HCT116 (cell line): ENCODE measurements at regions not wholly inside any gene's neighbourhood (a gene's known extent, or its start where the extent isn't known, plus 50 kb on each side); places are given as distances from the start of the nearest gene placed in this dataset.

ENCODE experiments used
- ATAC-seq: fragments of 200-7000 bp; cut with Tn5 transposase; 2 replicates; pipeline ENCODE4 v1.9.1; 2020; ENCODE audit warnings: mild to moderate bottlenecking, moderate library complexity
- BruUV-seq: library from RNA; stranded (reverse); fragments of 400-500 nt; replicated peaks from 2 replicates; lab custom pipeline; 2021; lab: Mats Ljungman, UMichigan
- CTCF ChIA-PET: fragments of 300-600 bp; sonication (Branson Sonifier 250); formaldehyde crosslinking; loops from one replicate; lab custom pipeline; 2021; ENCODE audit warnings: antibody characterized with exemption; lab: Charles Lee
- POLR2A ChIA-PET: fragments of 300-600, 350-600 bp; sonication (Branson Sonifier 250); formaldehyde crosslinking; loops from one replicate; lab custom pipeline; 2021; ENCODE audit warnings: antibody characterized with exemption; lab: Charles Lee
- RAD21 ChIA-PET, 2 experiments: fragments of 300-600 bp; sonication (Branson Sonifier 250); formaldehyde crosslinking; loops; one replicate each; lab custom pipeline; 2023; ENCODE audit warnings: low total read pairs in 2 of 2; ENCODE audit not compliant: uncharacterized antibody in 2 of 2, unreplicated experiment in 2 of 2, low non-redundant PET in 1 of 2; lab: Charles Lee
- DNase-seq: peaks from one replicate; pipeline ENCODE4 v3.0.0-alpha.2; 2010; ENCODE audit warnings: low read depth, low spot score
- H2AFZ ChIP-seq: fragments of 200-600 bp; shearing (Covaris generic), sonication (generic); 2 replicates; pipeline ENCODE4 v1.6.1; 2017; ENCODE audit warnings: low read depth, mixed run types, mixed read lengths, antibody characterized with exemption, low read length; ENCODE audit not compliant: poor library complexity, severe bottlenecking
- H3K27ac ChIP-seq: 2 replicates; pipeline ENCODE4 v1.5.1; 2012; ENCODE audit warnings: low read depth, low read length
- H3K27me3 ChIP-seq: fragments of 200-600 bp; sonication (generic); 2 replicates; pipeline ENCODE4 v1.6.1; 2016; ENCODE audit warnings: mixed run types, low read length, mixed read lengths; ENCODE audit not compliant: insufficient read depth
- H3K36me3 ChIP-seq, 2 experiments: fragments of 200-500 bp in 1 of 2; fragments of 200-600 bp in 1 of 2; sonication (Bioruptor generic) in 1 of 2; sonication (generic) in 1 of 2; 2 replicates each; pipeline versions ENCODE4 v1.5.1 to v1.6.1; 2014 to 2016; ENCODE audit warnings: low read length in 2 of 2, inconsistent platforms in 1 of 2, mixed read lengths in 1 of 2, mixed run types in 1 of 2; ENCODE audit not compliant: insufficient read depth in 2 of 2, control insufficient read depth in 1 of 2
- H3K4me1 ChIP-seq, 2 experiments: fragments of 200-600 bp in 1 of 2; sonication (generic) in 1 of 2; 2 replicates each; pipeline versions ENCODE4 v1.5.1 to v1.6.1; 2012 to 2017; ENCODE audit warnings: low read length in 2 of 2, inconsistent platforms in 1 of 2, mild to moderate bottlenecking in 1 of 2, mixed read lengths in 1 of 2, mixed run types in 1 of 2, moderate library complexity in 1 of 2; ENCODE audit not compliant: insufficient read depth in 2 of 2, control insufficient read depth in 1 of 2
- H3K4me2 ChIP-seq: fragments of 200-600 bp; sonication (generic); 2 replicates; pipeline ENCODE4 v1.6.1; 2017; ENCODE audit warnings: mixed run types, low read length, mixed read lengths
- H3K4me3 ChIP-seq, 2 experiments: fragments of 200-600 bp in 1 of 2; sonication (generic) in 1 of 2; replicated peaks in 1 of 2; 2 replicates each; pipeline ENCODE4 v1.5.1; 2011 to 2016; ENCODE audit warnings: low read length in 2 of 2, control low read depth in 1 of 2, low read depth in 1 of 2, mild to moderate bottlenecking in 1 of 2, mixed read lengths in 1 of 2, mixed run types in 1 of 2
- H3K79me2 ChIP-seq: fragments of 200-600 bp; sonication (generic); 2 replicates; pipeline ENCODE4 v1.6.1; 2017; ENCODE audit warnings: mild to moderate bottlenecking, mixed run types, low read length, moderate library complexity, mixed read lengths; ENCODE audit not compliant: insufficient read depth
- H3K9ac ChIP-seq: fragments of 200-600 bp; sonication (generic); 2 replicates; pipeline ENCODE4 v1.6.1; 2016; ENCODE audit warnings: low read length, mixed read lengths
- H3K9me2 ChIP-seq: fragments of 200-600 bp; sonication (generic), shearing (Covaris generic); 2 replicates; pipeline ENCODE4 v1.6.1; 2017; ENCODE audit warnings: mixed run types, mild to moderate bottlenecking, moderate library complexity; ENCODE audit not compliant: insufficient read depth
- H3K9me3 ChIP-seq, 2 experiments: fragments of 200-500 bp in 1 of 2; fragments of 200-600 bp in 1 of 2; sonication (Bioruptor generic) in 1 of 2; sonication (generic) in 1 of 2; 2 replicates each; pipeline ENCODE4 v1.6.1; 2014 to 2017; ENCODE audit warnings: low read length in 2 of 2, mixed read lengths in 2 of 2, inconsistent platforms in 1 of 2, low read depth in 1 of 2, mild to moderate bottlenecking in 1 of 2, mixed run types in 1 of 2, moderate library complexity in 1 of 2; ENCODE audit not compliant: control insufficient read depth in 1 of 2, insufficient read depth in 1 of 2
- H4K20me1 ChIP-seq: fragments of 200-600 bp; sonication (generic), shearing (Covaris generic); 2 replicates; pipeline ENCODE4 v1.6.1; 2017; ENCODE audit warnings: mixed run types, mild to moderate bottlenecking, moderate library complexity; ENCODE audit not compliant: insufficient read depth
- CBX3 ChIP-seq: IDR thresholded peaks from 2 replicates; pipeline ENCODE4 v1.6.1; 2012; ENCODE audit warnings: low read depth
- CEBPB ChIP-seq: IDR thresholded peaks from 2 replicates; pipeline ENCODE4 v1.6.1; 2012; ENCODE audit warnings: low read depth
- EGR1 ChIP-seq: IDR thresholded peaks from 2 replicates; pipeline ENCODE4 v1.6.1; 2012; ENCODE audit warnings: low read depth
- ELF1 ChIP-seq: IDR thresholded peaks from 2 replicates; pipeline ENCODE4 v1.6.1; 2012; ENCODE audit warnings: low read depth, borderline replicate concordance
- EZH2phosphoT487 ChIP-seq: fragments of 200-600 bp; IDR thresholded peaks from 2 replicates; pipeline ENCODE4 v1.6.1; 2018; ENCODE audit warnings: antibody characterized with exemption, borderline replicate concordance
- JUND ChIP-seq: IDR thresholded peaks from 2 replicates; pipeline ENCODE4 v1.6.1; 2012
- POLR2A ChIP-seq: IDR thresholded peaks from 2 replicates; pipeline ENCODE4 v1.7.0; 2011; ENCODE audit warnings: borderline replicate concordance; ENCODE audit not compliant: insufficient read depth, insufficient read length; ENCODE audit errors: extremely low read depth
- POLR2AphosphoS5 ChIP-seq: IDR thresholded peaks from 2 replicates; pipeline ENCODE4 v1.6.1; 2011; ENCODE audit warnings: mild to moderate bottlenecking, low read depth, low read length, moderate library complexity
- RAD21 ChIP-seq: IDR thresholded peaks from 2 replicates; pipeline ENCODE4 v1.6.1; 2012; ENCODE audit warnings: low read depth, mild to moderate bottlenecking
- SP1 ChIP-seq: IDR thresholded peaks from 2 replicates; pipeline ENCODE4 v1.6.1; 2012; ENCODE audit warnings: low read depth
- TCF7L2 ChIP-seq: IDR thresholded peaks from 2 replicates; pipeline ENCODE4 v1.7.0; 2011; ENCODE audit warnings: borderline replicate concordance, inconsistent platforms; ENCODE audit not compliant: insufficient read depth, insufficient read length; ENCODE audit errors: extremely low read depth
- YY1 ChIP-seq: IDR thresholded peaks from 2 replicates; pipeline ENCODE4 v1.6.1; 2011; ENCODE audit warnings: low read length, low read depth, moderate library complexity, mild to moderate bottlenecking; ENCODE audit not compliant: insufficient replicate concordance; ENCODE audit errors: extremely low read depth
- ZBTB33 ChIP-seq: IDR thresholded peaks from 2 replicates; pipeline ENCODE4 v1.6.1; 2011; ENCODE audit warnings: mild to moderate bottlenecking, low read length, moderate library complexity; ENCODE audit not compliant: insufficient replicate concordance; ENCODE audit errors: extremely low read depth
- ZFX ChIP-seq: fragments of 450-650 bp; IDR thresholded peaks from 2 replicates; pipeline ENCODE4 v1.6.1; 2017
- ZNF274 ChIP-seq: fragments of 200-500 bp; sonication (Bioruptor generic); IDR thresholded peaks from 2 replicates; pipeline ENCODE4 v1.6.1; 2014; ENCODE audit warnings: mild to moderate bottlenecking, low read depth, low read length, inconsistent platforms
- intact Hi-C: fragments of 100-400 bp; cut with micrococcal nuclease; formaldehyde crosslinking; loops from 2 replicates; pipeline ENCODE4 v1.10.0; 2022
- TF ChIP-seq, protein P1 (sequence below): IDR thresholded peaks from 2 replicates; pipeline ENCODE4 v1.6.1; 2012

DNA sequence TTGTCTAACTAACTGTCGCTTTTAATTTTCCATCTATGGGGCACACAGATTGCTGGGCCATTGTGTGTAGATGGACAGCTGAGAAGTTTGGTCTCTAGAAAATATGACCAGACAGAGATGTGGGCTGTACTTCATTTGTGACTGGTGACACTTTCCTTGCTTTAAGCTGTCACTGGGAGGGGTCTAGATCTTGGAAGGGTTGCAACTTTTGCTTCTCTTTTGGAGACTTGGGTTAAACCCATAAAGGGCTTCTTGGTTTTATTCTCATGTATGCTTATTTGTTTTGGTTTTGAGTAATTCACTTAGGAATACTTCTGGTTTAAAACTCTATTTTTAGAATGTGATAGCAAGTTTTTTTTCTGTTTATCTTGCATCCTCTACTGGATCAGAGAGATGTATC lies 80.2 kb downstream of the ETS2 start (continued):
- TF ChIP-seq, protein P1, sequence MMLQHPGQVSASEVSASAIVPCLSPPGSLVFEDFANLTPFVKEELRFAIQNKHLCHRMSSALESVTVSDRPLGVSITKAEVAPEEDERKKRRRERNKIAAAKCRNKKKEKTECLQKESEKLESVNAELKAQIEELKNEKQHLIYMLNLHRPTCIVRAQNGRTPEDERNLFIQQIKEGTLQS, result no peak
- TF ChIP-seq YY1 (no peak), ZNF274 (no peak), EZH2phosphoT487 (no peak), ZBTB33 (no peak), CBX3 (no peak), SP1 (no peak), POLR2AphosphoS5 (no peak)

DNA sequence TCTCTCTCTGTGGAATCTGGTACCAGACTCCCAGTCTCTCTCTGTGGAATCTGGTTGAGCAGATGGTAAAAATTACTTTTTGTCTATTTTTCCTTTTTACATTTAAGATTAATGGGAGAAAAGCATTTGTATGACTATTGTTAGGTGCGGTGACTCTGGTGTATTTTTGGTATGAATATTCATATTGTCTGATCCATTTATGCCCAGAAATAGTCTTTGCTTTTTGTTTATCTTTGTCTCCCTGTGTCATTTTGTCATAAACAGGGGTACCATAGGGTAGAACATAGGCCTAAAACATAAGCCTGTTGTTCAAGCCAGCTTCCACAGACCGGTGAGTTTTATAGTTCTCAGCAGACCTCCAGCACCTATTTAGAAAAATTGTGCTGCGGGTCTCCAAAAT lies 78.7 kb downstream of the ETS2 start:
- no TSS peak for BruUV-seq

More for the DNA sequence above, 78.7 kb downstream of the ETS2 start:
- ChIA-PET POLR2A (no interaction called here), RAD21 (no interaction called here), CTCF (no interaction called here)
- TF ChIP-seq EZH2phosphoT487 (no peak), ELF1 (no peak), POLR2AphosphoS5 (no peak), RAD21 (no peak), CEBPB (no peak), ZBTB33 (no peak), POLR2A (no peak), TCF7L2 (no peak), ZFX (no peak), JUND (no peak), EGR1 (no peak)
- no peaks in the 10 kb centered on the region for H3K4me1 ChIP-seq
- H3K9ac ChIP-seq, result no peak overlapping the region
- intact Hi-C loops, result no loop called here
- no peak overlapping the region for H3K27ac ChIP-seq
- DNase-seq (no peak), ATAC-seq (no peak)
- no peaks in the 10 kb centered on the region for H3K9me2 ChIP-seq
- H3K27me3 ChIP-seq, result no peaks in the 10 kb centered on the region
- H3K4me2 ChIP-seq, result no peak overlapping the region
- no peaks in the 10 kb centered on the region for H3K79me2 ChIP-seq
- peaks cover 6 to 12% of the 10 kb centered on the region in 2 experiments; a peak in 2 of 4 replicates for H3K9me3 ChIP-seq
- H3K36me3 ChIP-seq, result no peaks in the 10 kb centered on the region
- H2AFZ ChIP-seq, result no peak overlapping the region
- H4K20me1 ChIP-seq, result no peaks in the 10 kb centered on the region
- H3K4me3 ChIP-seq, result no peak overlapping the region
